ENCODE measurements at regions not wholly inside any gene's neighbourhood (a gene's known extent, or its start where the extent isn't known, plus 50 kb on each side); places are given as distances from the start of the nearest gene placed in this dataset.

DNA sequence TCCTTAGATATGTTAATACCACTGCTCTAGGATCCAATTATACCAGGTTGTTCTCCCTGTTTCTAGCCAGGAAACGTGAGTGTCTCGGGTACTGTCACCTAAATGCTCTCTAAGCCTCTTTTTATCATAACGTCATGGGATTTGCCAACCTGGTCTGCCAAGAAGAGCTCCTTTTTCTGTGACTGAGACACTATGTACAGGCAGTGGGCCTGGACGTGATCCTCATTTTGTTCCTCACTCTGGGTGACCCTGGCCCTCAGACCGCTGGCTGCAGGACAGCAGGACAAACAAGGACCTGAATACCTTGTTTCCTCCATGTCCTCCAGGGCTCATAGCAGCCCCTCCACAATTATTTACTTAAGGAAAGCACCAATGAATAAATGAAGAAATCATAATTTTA lies 69.1 kb downstream of the CD164 start:
- no peak overlapping the region for H4K8ac ChIP-seq (ENCODE audit: extremely low read depth, insufficient read depth, low read length)
- no peaks in the 10 kb centered on the region for H3K4me1 ChIP-seq (replicated peaks in 1 of 4; ENCODE audit: control insufficient read depth in 3 of 4, insufficient read depth in 4 of 4, low read length in 3 of 4)
- POLR2A ChIA-PET (ENCODE audit: partially characterized antibody), result no interaction called here
- no peaks in the 10 kb centered on the region for H4K20me1 ChIP-seq (replicated peaks in 1 of 2; ENCODE audit: control insufficient read depth in 1 of 2, insufficient read depth in 2 of 2, low read length in 2 of 2)
- H2BK5ac ChIP-seq (ENCODE audit: low read depth, low read length), result no peak overlapping the region
- FAIRE-seq (no peak), DNase-seq (ENCODE audit: low read depth in 1 of 2, low spot score in 2 of 2) (no peak)
- H3K9me3 ChIP-seq (ENCODE audit: insufficient read depth in 2 of 2, low read depth in 1 of 2, low read length in 1 of 2), result no peaks in the 10 kb centered on the region
- H2BK120ac ChIP-seq (replicated peaks; ENCODE audit: low read depth, low read length), result no peak overlapping the region
- 83% methylated on average over 5 of the region's 5 CpGs; no CpG with 5 or more reads in 1 of the 2 experiments for WGBS, 2 experiments (ENCODE audit: extremely low coverage in 1 of 2, insufficient coverage in 1 of 2, insufficient read length in 1 of 2, insufficient replicate concordance in 2 of 2, low coverage in 1 of 2, low lambda C conversion rate in 2 of 2, missing lambda C conversion rate in 1 of 2)
- H2AFZ ChIP-seq (ENCODE audit: low read length), result no peak overlapping the region
- no peak overlapping the region for H2BK12ac ChIP-seq (ENCODE audit: low read depth, low read length)
- H3K14ac ChIP-seq (ENCODE audit: insufficient read length), result no peak overlapping the region
- no peak overlapping the region for H3K27ac ChIP-seq (ENCODE audit: low read depth, low read length)
- no peak overlapping the region for H3K4me2 ChIP-seq (ENCODE audit: insufficient read depth in 1 of 2, low read depth in 2 of 2, low read length in 2 of 2)
- H3K9ac ChIP-seq (replicated peaks in 1 of 4; ENCODE audit: extremely low read depth in 1 of 4, low read depth in 3 of 4, low read length in 3 of 4), result no peak overlapping the region; a peak in 1 of 7 replicates
- no peaks in the 10 kb centered on the region; a peak in 1 of 7 replicates for H3K27me3 ChIP-seq (replicated peaks in 1 of 4; ENCODE audit: control insufficient read depth in 3 of 4, extremely low read depth in 1 of 4, insufficient read depth in 3 of 4, low read length in 3 of 4)
- H2BK20ac ChIP-seq (ENCODE audit: low read length), result no peak overlapping the region
- H3K23ac ChIP-seq (ENCODE audit: insufficient read length), result no peak overlapping the region
- CTCF ChIA-PET (ENCODE audit: partially characterized antibody), result interaction anchor here (1.0 to 1.3 kb wide), 2 partner anchors 17 to 70 kb away, joined by 3 read pairs; no protein-coding TSS in a partner anchor
- no peaks in the 10 kb centered on the region for H3K36me3 ChIP-seq (ENCODE audit: control insufficient read depth in 2 of 4, insufficient read depth in 4 of 4, low read length in 3 of 4)
- no peaks in the 10 kb centered on the region for H3K23me2 ChIP-seq (ENCODE audit: low read depth, low read length)
- H2BK15ac ChIP-seq (ENCODE audit: low read length), result no peak overlapping the region
- no peaks in the 10 kb centered on the region for H3K79me2 ChIP-seq (ENCODE audit: control insufficient read depth in 1 of 2, insufficient read depth in 2 of 2, low read length in 2 of 2)
- H3K18ac ChIP-seq (ENCODE audit: extremely low read depth, low read length), result no peak overlapping the region
- no peak overlapping the region for H4K91ac ChIP-seq (replicated peaks; ENCODE audit: insufficient read length, low read length)
- H4K5ac ChIP-seq (ENCODE audit: insufficient read length, low read depth, low read length), result no peak overlapping the region
- H3K4me3 ChIP-seq (ENCODE audit: extremely low read depth in 1 of 4, insufficient read depth in 2 of 4, low read depth in 3 of 4, low read length in 4 of 4), result no peak overlapping the region
- no peak overlapping the region for H3K56ac ChIP-seq (replicated peaks; ENCODE audit: insufficient read length, low read depth, low read length)
- no peak overlapping the region for H3K4ac ChIP-seq (replicated peaks; ENCODE audit: insufficient read length, low read depth, low read length)
- no peaks in the 10 kb centered on the region for H3K79me1 ChIP-seq (ENCODE audit: low read depth, low read length)
- no peak overlapping the region for H2AK5ac ChIP-seq (ENCODE audit: low read depth, low read length)
- TF ChIP-seq SP2 (IDR thresholded peaks at IDR 0.05; ENCODE audit: low read length) (no peak), CTBP2 (IDR thresholded peaks at IDR 0.05; ENCODE audit: borderline replicate concordance, insufficient read depth, insufficient read length, low read length) (no peak), CREB1 (IDR thresholded peaks at IDR 0.05) (no peak), RBBP5 (IDR thresholded peaks at IDR 0.05; ENCODE audit: borderline replicate concordance, low read depth, low read length) (no peak), POLR2A (IDR thresholded peaks at IDR 0.05; ENCODE audit: control extremely low read depth in 1 of 2, low read depth in 2 of 2, low read length in 2 of 2) (no peak), SP4 (IDR thresholded peaks at IDR 0.05; ENCODE audit: low read length) (no peak), POLR2AphosphoS5 (IDR thresholded peaks at IDR 0.05; ENCODE audit: low read depth, low read length) (no peak), CHD1 (IDR thresholded peaks at IDR 0.05; ENCODE audit: low read depth, low read length) (no peak), KDM1A (IDR thresholded peaks at IDR 0.05; ENCODE audit: borderline replicate concordance, low read length) (no peak), HDAC2 (IDR thresholded peaks at IDR 0.05; ENCODE audit: borderline replicate concordance in 1 of 2, low read depth in 2 of 2, low read length in 2 of 2) (no peak), USF2 (IDR thresholded peaks at IDR 0.05; ENCODE audit: low read length) (no peak), EP300 (IDR thresholded peaks at IDR 0.05; ENCODE audit: borderline replicate concordance in 1 of 2, low read depth in 2 of 2, low read length in 2 of 2) (no peak)
